Prostate gland (tissue), 2 donors: ENCODE measurements at regions not wholly inside any gene's neighbourhood (a gene's known extent, or its start where the extent isn't known, plus 50 kb on each side); places are given as distances from the start of the nearest gene placed in this dataset.

ENCODE experiments used
- CTCF ChIP-seq, 4 experiments: fragments of 200-600 bp in 2 of 4; fragments of 450-650 bp in 2 of 4; sonication (generic) in 2 of 4; IDR thresholded peaks; 1 replicate in 3 of 4; 2 replicates in 1 of 4; pipeline ENCODE4 v1.5.1; 2016 to 2019; ENCODE audit warnings: antibody characterized with exemption in 4 of 4, mild to moderate bottlenecking in 2 of 4, moderate library complexity in 2 of 4
- POLR2A ChIP-seq: fragments of 450-650 bp; IDR thresholded peaks from one replicate; pipeline ENCODE4 v1.6.1; 2016; ENCODE audit warnings: antibody characterized with exemption, mild to moderate bottlenecking
- POLR2AphosphoS5 ChIP-seq: sonication (generic); formaldehyde crosslinking; IDR thresholded peaks from one replicate; pipeline ENCODE4 v1.6.1; 2017; ENCODE audit warnings: antibody characterized with exemption

GRCh38 chr7:33821970-33822369, 83.4 kb upstream of the BMPER start:
- TF ChIP-seq CTCF (IDR thresholded peaks at IDR 0.05), result no peak
- no peak for TF ChIP-seq POLR2AphosphoS5
- TF ChIP-seq POLR2A, result no peak
